GM18511 (cell line): ENCODE measurements at regions not wholly inside any gene's neighbourhood (a gene's known extent, or its start where the extent isn't known, plus 50 kb on each side); places are given as distances from the start of the nearest gene placed in this dataset.

Experiments used
- ATAC-seq: cut with Tn5 transposase; IDR thresholded peaks from one replicate; pipeline ENCODE4 v1.9.1; 2021; ENCODE audit warnings: mild to moderate bottlenecking, moderate library complexity; ENCODE audit not compliant: unreplicated experiment

DNA sequence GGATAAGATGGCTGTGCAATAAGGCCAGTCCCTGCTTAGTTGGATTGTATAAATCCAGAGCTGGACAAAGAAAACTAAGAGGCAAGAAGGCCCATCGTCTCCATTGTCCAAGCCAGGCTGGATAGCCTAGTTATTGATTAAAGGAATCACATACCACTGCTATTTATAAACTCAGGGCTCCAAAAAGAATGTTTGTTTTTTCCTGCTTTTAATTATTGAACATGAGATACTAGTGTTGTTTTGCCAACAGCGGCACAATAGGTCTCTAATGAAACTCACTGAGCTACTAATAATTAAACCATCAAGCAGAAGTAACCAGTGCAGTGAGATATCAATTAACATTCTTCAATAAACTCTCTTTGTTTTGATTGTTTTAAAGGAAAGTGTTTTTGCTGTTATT lies 259.7 kb downstream of the INSC start:
- ATAC-seq = no peak

DNA sequence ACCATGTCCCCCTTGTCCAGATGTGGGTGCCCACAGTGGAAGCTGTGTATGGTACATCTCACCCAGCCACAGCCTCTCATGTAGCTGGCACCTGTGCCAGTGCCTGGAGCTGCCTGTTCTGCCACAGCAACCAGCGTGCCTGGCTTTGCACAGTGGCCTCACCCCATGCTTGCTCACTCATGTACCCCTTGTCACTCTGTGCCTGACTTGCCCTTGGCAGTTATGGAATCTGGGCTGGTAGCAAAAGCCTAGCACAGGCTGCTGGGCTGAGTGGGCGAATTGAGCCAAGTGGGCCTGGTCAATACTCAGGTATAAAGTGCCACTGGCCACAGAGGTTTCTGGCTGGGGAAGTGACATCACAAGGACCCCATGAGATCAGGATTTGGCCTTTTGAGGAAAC lies 264.2 kb downstream of the INSC start:
- no peak for ATAC-seq

DNA sequence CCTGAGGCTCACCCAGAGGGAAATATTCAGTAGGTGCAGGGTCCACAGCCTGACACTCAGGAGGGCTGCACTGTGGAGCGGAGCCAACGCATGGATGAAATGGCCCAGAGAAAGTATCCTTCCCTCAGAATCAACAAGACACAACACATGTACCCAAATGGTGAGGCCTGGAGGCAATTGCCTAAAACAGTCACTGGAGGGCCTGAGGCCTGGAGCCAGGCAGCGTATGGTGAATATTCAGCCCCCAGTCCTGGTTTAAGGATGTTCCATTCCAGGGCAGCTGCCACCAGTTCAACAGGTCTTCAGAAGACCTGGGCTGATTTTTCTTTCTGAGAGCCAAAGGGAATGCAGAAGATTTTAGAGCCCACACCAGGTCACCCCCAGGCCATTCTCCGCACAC lies 264.8 kb downstream of the INSC start:
- ATAC-seq = no peak

DNA sequence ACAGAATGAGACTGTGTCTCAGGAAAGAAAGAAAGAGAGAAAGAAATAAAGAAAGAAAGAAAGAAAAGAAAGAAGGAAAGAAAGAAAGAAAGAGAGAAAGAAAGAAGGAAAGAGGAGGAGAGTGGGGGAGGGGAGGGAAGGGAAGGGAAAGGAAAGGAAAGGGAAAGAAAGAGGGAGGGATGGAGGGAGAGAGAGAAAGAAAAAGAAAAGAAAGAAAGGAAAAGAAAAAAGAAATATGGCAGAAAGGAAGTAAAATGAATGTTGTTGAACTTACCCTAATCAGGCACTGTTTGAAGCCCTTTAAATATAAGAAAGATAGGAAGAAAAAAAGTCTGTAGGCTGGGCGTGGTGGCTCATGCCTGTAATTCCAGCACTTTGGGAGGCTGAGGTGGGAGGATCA lies 276.1 kb downstream of the INSC start:
- no peak for ATAC-seq

DNA sequence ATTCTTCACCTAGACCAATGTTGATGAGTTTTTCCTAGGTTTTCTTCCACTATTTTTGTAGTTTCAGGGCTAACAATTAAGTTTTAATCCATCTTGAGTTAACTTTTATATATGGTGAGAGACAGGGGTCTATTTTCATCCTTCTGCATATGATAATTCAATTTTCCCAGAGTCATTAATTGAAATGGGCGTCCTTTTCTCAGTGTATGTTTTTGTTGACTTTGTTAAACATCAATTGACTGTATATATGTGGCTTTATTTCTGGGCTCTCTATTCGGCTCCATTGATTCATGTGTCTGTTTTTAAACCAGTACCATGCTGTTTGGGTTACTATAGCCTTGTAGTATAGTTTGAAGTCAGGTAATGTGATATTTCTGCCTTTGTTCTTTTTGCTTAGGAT lies 282.1 kb downstream of the INSC start:
- no peak for ATAC-seq

DNA sequence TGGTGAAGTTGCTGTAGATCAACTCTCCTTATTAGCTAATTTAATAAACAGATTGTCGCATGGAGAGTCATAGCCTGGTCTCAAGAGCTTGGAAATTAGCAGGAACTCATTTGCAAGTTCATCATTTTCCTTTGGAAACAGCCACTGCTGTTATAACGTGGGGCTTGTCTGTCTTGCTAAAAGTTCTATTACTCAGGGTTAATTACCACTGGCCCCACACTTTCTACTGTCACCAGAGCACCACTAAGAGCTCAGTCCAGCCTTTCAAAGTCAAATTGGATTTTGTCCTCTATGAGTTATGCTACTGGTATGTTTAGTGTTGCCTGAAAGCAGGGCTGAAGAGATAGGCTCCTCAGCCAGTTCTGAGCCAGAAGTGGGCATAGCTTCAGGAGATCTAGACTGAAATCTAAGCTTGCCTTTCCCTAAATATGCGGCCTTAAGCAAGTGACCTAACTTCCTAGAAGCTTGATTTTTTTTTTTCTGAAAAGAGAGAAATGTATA lies 292.2 kb downstream of the INSC start:
- no peak for ATAC-seq

DNA sequence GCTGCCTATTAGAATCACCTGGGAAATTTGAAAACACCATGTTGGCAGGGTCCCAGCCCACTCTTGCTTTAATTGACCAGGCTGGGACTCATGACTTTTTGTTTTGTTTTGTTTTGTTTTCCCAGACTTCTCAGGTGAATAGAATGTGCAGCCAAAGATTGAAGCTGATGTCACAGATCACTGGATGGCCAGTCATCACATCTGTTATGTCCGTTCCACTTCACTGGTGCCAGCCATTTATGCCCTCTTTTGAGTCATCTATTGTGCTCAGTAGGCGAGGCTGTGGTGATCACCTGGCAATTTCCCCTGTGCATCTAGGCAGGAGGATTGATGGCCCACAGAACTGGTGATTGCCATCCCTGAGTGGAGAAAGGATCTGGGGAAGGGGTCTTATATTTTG lies 297.3 kb downstream of the INSC start:
- no peak for ATAC-seq

DNA sequence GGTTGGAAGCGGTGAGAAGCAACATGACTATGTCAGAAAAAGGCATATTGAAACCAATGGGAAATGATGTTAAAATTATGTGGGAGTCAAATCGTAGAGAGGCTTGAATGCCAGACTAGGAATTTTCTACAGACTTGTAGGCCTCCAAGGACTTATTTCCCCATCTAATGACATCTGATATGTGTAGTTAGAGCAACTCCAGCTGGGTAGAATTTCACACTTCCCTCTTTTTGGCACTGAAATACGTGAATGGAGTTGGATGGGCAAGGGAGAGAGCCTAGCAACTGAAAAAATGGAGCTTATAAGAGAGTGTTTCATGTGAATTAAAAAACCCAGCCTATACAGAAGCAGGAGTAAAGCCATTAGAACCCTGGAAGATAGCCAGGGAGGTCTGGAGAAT lies 304.2 kb downstream of the INSC start:
- no peak for ATAC-seq

DNA sequence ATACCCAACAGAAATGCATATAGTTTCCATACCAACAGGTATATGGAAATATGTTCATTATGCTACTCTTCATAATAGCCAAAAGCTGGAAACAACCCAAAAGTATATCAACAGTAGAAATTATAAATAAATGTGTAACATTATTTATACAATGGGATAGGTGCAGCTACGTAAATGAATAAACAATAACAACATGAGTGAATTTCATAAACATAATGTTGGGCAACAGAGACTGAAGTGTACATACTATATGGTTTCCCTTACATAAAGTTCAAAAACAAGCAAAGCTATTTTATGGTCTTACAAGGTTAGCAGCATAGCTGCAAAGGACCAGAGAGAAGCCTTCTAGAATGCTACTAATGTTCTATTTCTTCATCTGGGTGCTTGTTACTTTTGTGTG lies 305.0 kb downstream of the INSC start:
- ATAC-seq = no peak

DNA sequence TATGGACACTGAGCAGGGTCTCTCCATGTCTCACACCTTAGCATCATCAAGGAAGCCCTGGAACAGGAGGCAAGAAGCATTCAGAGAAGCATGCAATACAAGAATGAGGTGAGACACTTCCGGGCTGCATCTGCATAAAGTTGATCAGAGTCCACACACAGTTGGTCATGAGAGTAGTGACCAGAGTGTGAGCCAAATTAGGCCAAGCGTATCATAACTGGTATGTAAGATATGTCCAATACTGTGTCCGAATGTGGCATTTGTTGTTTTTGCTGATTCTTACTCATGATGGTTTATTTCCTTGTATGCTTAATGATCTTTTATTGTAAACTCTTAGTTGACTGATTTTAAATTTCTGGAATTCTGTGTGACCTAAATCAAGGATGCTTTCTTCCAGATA lies 315.7 kb downstream of the INSC start:
- no peak for ATAC-seq

DNA sequence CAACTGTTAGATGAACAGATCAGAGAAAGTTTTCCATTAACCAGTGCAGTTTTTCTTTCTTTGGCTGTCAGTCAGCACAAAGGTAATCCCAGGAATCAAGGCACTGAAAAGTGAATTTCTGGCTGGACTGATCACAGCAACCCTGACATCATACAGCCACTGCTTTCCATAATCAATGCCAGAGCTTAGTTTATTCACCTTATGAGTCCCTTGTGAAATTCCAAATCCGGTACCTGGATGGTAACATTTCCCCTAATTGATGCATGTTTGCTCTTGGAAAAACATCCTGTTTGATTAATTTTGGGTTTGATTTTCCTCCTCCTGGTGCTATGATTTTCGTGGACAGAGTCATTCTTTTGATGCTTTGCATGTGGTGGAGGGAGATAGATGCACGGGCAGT lies 319.8 kb downstream of the INSC start:
- no peak for ATAC-seq

DNA sequence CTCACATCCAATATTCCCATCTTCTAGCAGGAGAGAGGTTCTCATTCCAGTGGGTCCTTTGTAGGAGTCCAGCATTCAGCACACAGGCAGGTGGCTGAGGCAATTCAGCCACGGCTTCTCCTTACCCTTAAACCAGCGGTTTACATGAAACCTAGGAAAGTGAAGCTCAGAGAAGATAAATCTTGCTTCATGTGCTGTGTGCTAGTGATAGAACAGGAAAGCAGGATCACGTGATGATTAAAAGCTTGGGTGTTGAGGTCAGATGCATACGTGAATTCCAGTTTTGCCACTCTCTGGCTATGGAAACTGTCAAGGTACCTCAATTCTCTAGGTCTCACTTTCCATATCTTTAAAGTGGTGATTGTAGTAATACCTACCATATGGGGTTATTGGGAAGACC lies 331.6 kb downstream of the INSC start:
- no peak for ATAC-seq

DNA sequence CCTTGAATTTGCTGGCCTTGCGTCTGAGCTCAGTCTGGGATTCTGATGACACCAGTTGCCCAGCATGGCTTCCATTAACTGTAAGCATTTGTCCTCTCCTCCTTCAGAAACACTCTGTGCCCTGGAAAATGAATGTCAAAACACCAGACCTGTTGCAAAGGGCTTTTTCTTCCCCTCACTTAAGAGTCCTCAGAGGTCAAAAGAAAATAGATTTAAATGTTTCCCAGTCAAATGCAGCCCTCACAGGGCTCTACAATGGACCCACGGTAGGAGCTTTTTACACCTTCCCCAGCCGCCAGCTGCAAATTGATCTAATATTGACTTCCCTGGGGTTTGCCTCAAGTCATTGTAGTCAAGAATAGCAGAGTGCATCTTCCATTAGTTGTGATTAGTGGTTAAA lies 332.2 kb downstream of the INSC start:
- ATAC-seq = no peak

DNA sequence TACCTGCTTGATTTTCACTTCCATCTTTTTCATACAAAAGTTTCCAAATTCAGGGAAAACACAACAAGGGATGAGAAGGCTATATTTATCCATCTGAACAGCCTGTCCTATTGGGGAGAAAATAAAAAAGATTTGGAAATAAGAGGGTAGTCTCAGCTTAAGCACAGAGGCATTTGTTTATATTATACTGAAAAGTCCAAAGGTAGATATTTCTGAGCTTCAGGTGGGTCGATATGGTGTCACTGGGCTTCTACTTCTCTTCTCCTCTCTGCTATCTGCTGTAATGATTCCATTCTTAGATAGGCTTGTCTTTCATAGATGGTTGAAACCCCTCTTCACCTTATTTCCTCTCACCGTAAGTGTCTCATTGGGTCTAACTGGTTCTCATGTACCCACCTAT lies 337.0 kb downstream of the INSC start:
- ATAC-seq = no peak

DNA sequence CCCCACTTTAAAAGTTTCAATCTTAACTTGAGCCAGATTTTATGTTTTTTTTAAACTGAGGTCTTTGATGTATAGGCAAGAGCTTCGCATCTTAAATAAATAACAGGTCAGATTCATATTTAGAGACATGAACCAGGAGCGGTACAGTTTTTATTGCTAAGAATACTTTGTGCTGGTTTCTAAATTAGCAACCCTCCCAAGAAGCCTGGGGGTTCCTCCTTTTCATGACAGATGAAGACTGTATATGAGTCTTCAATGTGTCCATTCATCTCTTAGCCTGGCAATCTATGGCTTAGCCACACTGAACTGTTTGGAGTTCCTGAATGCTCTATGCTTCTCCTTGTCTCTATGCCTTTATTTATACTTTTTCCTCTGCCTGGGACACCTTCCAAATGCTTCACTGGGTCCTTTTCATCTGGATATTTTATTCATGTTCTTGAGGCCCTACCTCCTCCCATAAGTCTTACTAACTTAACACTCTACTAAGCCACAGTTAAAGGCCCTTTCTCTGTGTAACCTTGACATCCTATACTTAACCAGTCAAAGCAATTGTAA lies 338.6 kb downstream of the INSC start:
- ATAC-seq = no peak

DNA sequence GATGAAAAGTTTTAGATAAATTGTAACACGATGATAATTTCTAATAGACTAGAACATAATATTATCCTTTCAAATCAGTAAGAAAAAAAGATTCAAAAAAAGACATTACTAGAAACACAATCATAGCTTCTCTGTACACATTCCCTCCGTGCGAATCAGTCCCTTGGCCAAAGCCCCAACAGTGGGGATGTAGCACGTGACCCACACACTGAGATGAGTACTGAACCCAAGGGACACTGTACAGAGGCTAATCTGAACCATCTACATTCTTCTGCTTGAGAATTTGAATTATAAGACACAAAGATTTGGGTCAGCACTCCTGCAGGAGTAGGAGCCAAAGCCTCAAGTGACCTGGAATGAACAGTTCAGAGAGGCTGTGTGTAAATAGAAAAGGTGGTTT lies 353.7 kb downstream of the INSC start:
- no peak for ATAC-seq

DNA sequence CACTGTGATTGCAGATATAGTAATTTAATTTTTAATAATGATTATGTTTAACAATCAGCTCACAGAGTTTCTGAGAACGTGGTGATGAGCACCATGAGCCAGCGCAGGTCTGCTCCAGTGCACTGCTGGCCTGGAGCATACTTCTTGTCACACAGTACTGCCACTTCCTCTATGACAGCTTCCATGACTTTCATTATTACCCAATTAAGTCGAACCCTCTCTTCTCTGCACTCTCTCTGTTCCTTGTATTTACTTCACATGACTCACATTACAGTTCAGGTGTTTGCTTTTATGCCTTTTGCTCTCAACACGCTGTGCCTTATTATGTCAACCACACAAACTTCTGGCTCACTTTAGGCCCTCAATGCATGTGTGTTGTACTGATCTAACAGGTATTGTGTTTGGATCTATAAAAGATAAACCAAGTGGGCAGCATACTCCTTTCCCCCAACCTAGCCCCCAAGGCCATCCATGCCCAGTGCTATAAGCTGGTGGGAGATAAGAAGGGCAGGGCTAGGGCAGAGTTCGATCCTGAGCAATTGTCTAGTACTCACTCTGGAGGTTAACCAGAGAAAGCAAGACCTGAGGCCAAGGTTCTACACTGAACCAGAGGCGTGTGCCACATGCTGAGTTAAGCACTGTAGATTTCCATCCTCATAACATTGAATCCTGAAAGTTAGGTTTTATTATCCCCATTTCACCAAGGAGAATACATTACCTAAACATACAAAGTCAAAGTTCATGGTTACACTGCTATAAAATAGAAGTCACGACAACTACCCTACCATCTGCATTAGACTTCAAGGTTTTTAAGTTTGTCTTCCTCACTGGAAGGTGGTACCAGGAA lies 356.5 kb downstream of the INSC start:
- peak; percentile 53 for ATAC-seq

DNA sequence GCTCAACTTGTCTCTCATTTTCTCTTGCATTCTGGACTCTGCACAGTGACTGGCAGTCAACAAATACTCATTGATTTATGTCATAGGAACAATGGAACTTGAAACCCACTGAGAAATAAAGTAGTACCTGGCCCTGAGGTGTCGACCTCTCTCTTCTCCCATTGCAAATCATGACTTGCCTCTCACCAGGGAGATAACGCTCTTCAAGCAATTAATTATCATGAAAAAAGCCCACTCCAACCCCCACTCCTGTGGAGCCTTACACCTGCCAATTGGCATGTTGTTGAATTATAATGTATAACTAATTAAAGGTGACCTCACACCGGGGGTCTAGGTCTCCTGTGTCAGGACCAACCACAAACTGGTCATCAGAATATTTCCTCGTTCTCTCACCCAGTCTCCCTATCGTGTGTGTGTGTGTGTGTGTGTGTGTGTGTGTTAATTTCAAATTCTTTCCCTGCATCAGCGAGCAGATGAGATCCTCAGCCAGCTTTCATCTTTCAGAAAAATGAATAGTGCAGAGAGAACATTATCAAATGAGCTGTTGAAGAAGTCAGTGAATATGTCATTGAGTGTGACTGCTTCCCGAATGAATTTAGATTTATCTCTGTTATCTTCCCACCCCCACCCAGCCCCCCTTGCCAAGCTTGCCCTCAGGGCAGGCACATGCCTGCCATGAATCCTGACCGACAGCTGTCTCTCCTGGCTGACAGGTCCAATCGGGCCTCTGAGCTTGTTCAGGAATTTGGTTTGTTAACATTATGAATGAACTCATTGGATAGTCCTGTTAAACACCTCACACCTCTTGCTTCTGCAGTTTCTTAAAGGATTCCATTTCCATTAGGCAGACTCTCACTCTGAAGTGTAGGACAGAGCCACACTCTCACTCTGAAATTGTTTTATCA lies 357.4 kb downstream of the INSC start:
- ATAC-seq = no peak

DNA sequence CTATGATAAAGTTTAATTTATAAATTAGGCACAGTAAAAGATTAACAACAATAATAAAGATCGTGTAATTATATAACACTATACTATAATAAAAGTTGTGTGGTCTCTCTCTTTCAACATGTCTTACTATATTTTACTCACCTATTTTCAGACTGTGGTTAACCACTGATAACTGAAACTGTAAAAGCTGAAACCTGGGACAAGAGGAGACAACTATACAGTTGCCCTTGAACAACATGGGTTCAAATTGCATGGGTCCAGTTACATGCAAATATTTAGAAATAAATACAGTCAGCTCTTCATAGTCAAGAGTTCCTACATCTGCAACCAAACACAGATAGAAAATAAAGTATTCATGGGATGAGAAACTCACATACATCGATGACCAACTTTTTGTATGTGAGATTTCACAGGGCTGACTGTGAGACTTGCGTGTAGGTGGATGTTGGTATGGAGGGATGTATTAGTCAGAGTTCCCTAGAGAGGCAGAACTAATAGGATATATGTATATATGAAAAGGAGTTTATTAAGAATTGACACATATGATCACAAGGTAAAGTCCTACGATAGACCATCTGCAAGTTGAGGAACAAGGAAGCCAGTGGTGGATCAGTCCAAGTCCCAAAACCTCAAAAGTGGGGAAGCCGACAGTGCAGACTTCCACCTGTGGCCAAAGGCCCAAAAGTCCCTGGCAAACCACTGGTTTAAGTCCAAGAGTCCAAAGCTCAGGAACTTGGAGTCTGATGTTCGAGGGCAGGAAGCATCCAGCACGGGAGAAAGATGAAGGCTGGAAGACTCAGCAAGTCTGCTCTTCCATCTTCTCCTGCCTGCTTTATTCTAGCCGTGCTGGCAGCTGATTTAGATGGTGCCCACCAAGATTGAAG lies 359.5 kb downstream of the INSC start:
- ATAC-seq = peak; percentile 81

DNA sequence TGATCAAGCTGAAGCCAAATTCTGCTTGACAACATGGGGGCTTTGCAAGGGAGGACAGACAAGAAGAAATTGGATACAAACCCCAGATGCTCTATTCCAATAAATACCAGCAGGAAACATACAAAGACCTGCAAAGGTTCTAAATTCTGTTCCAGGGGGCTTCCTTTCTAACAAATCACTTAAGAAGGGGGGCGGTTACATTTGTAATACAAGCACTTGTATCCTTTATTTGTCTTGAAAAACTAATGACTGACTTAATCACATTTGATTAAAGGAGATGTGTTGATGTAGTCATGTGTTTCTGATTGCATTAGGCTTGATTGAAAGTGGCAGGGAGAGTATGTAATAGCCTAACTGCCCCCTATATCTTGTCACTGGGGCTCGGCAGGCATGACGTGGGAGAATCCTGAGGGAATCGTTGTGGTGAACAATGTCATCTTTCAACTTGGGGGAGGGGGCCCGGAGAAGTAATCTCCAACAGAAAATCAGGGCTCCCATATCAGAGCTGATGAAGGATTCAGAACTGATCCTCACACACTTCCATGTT lies 361.7 kb downstream of the INSC start:
- no peak for ATAC-seq
